K562 (cell line): ENCODE measurements at regions not wholly inside any gene's neighbourhood (a gene's known extent, or its start where the extent isn't known, plus 50 kb on each side); places are given as distances from the start of the nearest gene placed in this dataset.

Source experiments
- ATAC-seq: fragments of 200-7000 bp; cut with Tn5 transposase; 3 replicates; pipeline ENCODE4 v1.9.1; 2020; ENCODE audit warnings: moderate library complexity
- BruUV-seq: library from RNA; stranded (reverse); fragments of 400-500 nt; replicated peaks from 2 replicates; lab custom pipeline; 2021; lab: Mats Ljungman, UMichigan
- CTCF ChIA-PET: fragments of 300-600 bp; formaldehyde crosslinking; extraction: SDS; loops from one replicate; lab custom pipeline; 2021; ENCODE audit warnings: low intra/inter-chr PET ratio; lab: Yijun Ruan, JAX
- POLR2A ChIA-PET: fragments of 300-600, 350-650 bp; sonication (Branson Sonifier 250); formaldehyde crosslinking; extraction: SDS; loops from one replicate; lab custom pipeline; 2021; ENCODE audit warnings: antibody characterized with exemption, inconsistent platforms; lab: Yijun Ruan, JAX
- DNase-seq, 4 experiments: peaks; one replicate each; pipeline versions ENCODE4 v3.0.0 to v3.0.0-alpha.2; 2011 to 2018; ENCODE audit warnings: low spot score in 3 of 4, mixed read lengths in 3 of 4; ENCODE audit errors: extremely low read depth in 1 of 4
- FAIRE-seq: peaks from 2 replicates; lab custom pipeline; 2011; peaks lifted over from hg19 to GRCh38; lab: Jason Lieb, UNC
- H2AFZ ChIP-seq: 2 replicates; pipeline ENCODE4 v1.6.0; 2011; ENCODE audit warnings: low read depth, low read length, control low read depth, inconsistent platforms
- H3K27ac ChIP-seq: fragments of 200-600 bp; 3 replicates; pipeline ENCODE4 v1.8.0; 2011; ENCODE audit warnings: low read depth, mild to moderate bottlenecking, control low read depth, inconsistent platforms, low read length, moderate library complexity, mixed read lengths; ENCODE audit errors: extremely low read depth
- H3K27me3 ChIP-seq, 2 experiments: fragments of 300-600 bp in 1 of 2; 2 replicates in 1 of 2; 3 replicates in 1 of 2; pipeline versions ENCODE4 v1.6.0 to v1.8.0; 2011; ENCODE audit warnings: inconsistent platforms in 2 of 2, low read length in 2 of 2, mild to moderate bottlenecking in 1 of 2, mixed read lengths in 1 of 2, moderate library complexity in 1 of 2; ENCODE audit not compliant: control insufficient read depth in 2 of 2, insufficient read depth in 2 of 2
- H3K36me3 ChIP-seq: fragments of 300-600 bp; 3 replicates; pipeline ENCODE4 v1.8.0; 2011; ENCODE audit warnings: mild to moderate bottlenecking, low read length, inconsistent platforms; ENCODE audit not compliant: control insufficient read depth, insufficient read depth
- H3K4me1 ChIP-seq, 2 experiments: fragments of 200-600 bp in 1 of 2; replicated peaks in 1 of 2; 2 replicates in 1 of 2; 3 replicates in 1 of 2; pipeline versions ENCODE4 v1.5.1 to v1.8.0; 2011; ENCODE audit warnings: inconsistent platforms in 2 of 2, low read length in 2 of 2, mild to moderate bottlenecking in 1 of 2, mixed read lengths in 1 of 2, moderate library complexity in 1 of 2; ENCODE audit not compliant: control insufficient read depth in 2 of 2, insufficient read depth in 2 of 2
- H3K4me2 ChIP-seq: 2 replicates; pipeline ENCODE4 v1.6.1; 2011; ENCODE audit warnings: low read length, control low read depth, inconsistent platforms, mixed read lengths; ENCODE audit not compliant: insufficient read depth
- H3K4me3 ChIP-seq: fragments of 200-600 bp; sonication (generic), shearing (Covaris generic); 2 replicates; pipeline ENCODE4 v1.5.1; 2016; ENCODE audit warnings: control low read depth, inconsistent platforms
- H3K79me2 ChIP-seq: fragments of 200-600 bp; 3 replicates; pipeline ENCODE4 v1.8.0; 2011; ENCODE audit warnings: low read length, inconsistent platforms; ENCODE audit not compliant: control insufficient read depth, insufficient read depth
- H3K9ac ChIP-seq, 2 experiments: 2 replicates each; pipeline versions ENCODE4 v1.6.0 to v1.6.1; 2011; ENCODE audit warnings: low read depth in 2 of 2, low read length in 2 of 2, control low read depth in 1 of 2, inconsistent platforms in 1 of 2, mild to moderate bottlenecking in 1 of 2, mixed read lengths in 1 of 2; ENCODE audit not compliant: insufficient read depth in 1 of 2
- H3K9me1 ChIP-seq: one replicate; pipeline ENCODE4 v1.6.0; 2011; ENCODE audit warnings: inconsistent platforms, mild to moderate bottlenecking, low read length, moderate library complexity; ENCODE audit not compliant: control insufficient read depth, insufficient read depth
- H3K9me3 ChIP-seq: replicated peaks from 2 replicates; pipeline ENCODE4 v1.5.1; 2011; ENCODE audit warnings: low read depth, low read length, inconsistent platforms; ENCODE audit not compliant: control insufficient read depth, insufficient read depth
- H4K20me1 ChIP-seq: replicated peaks from 2 replicates; pipeline ENCODE4 v1.6.1; 2011; ENCODE audit warnings: low read length, inconsistent platforms, mixed read lengths; ENCODE audit not compliant: control insufficient read depth, insufficient read depth
- CBX5 ChIP-seq: IDR thresholded peaks from 2 replicates; pipeline ENCODE4 v1.6.1; 2014; ENCODE audit warnings: low read depth, borderline replicate concordance
- DNMT1 ChIP-seq: fragments of 450-650 bp; IDR thresholded peaks from 2 replicates; pipeline ENCODE4 v1.6.1; 2016; ENCODE audit warnings: antibody characterized with exemption, mild to moderate bottlenecking
- MEF2A ChIP-seq: IDR thresholded peaks from 2 replicates; pipeline ENCODE4 v1.6.1; 2011; ENCODE audit warnings: low read depth, mild to moderate bottlenecking, low read length, moderate library complexity; ENCODE audit not compliant: control insufficient read depth
- NFXL1 ChIP-seq: fragments of 450-650 bp; formaldehyde crosslinking; IDR thresholded peaks from 2 replicates; pipeline ENCODE4 v1.4.0; 2021; ENCODE audit warnings: mild to moderate bottlenecking
- TBP ChIP-seq: optimal IDR thresholded peaks from 2 replicates; pipeline ENCODE3; 2011; ENCODE audit warnings: low read depth, low read length, improper control_type of control experiment
- ZNF143 ChIP-seq: sonication (generic); formaldehyde crosslinking; IDR thresholded peaks from 2 replicates; pipeline ENCODE4 v1.9.0; 2022; ENCODE audit warnings: mild to moderate bottlenecking, missing genetic modification reagents
- WGBS: fragments of 100-300 bp; shearing (Covaris generic); methylation state at CpG from one replicate; pipeline ENCODE4 v1.1.6; 2016; ENCODE audit warnings: low coverage, mixed read lengths; ENCODE audit not compliant: insufficient coverage; ENCODE audit errors: missing lambda C conversion rate; 5-methylcytosine and 5-hydroxymethylcytosine counted together
- in situ Hi-C: fragments of 300-500 bp; cut with MboI; formaldehyde crosslinking; loops from 4 replicates; pipeline ENCODE4 v1.15.0; 2018; ENCODE audit warnings: inconsistent platforms, mixed read lengths
- intact Hi-C: fragments of 100-400 bp; cut with micrococcal nuclease; formaldehyde crosslinking; loops from 2 replicates; pipeline ENCODE4 v1.14.2; 2022
- TF ChIP-seq, protein P1 (sequence below): fragments of 450-650 bp; IDR thresholded peaks from 2 replicates; pipeline ENCODE4 v1.6.1; 2014; ENCODE audit warnings: low read depth, mild to moderate bottlenecking, moderate library complexity, borderline replicate concordance

GRCh38 chr13:61760102-61760501 is 344.5 kb upstream of the PCDH20 start:
- Histone ChIP-seq H3K9me3 (no peaks in the 10 kb centered on the region), H3K36me3 (no peaks in the 10 kb centered on the region), H3K4me3 (no peak overlapping the region), H4K20me1 (no peaks in the 10 kb centered on the region), H3K27ac (no peak overlapping the region), H3K4me2 (no peak overlapping the region), H3K27me3 (no peaks in the 10 kb centered on the region), H3K9me1 (no peaks in the 10 kb centered on the region), H3K9ac (no peak overlapping the region), H2AFZ (no peak overlapping the region), H3K4me1 (no peaks in the 10 kb centered on the region), H3K79me2 (no peaks in the 10 kb centered on the region)
- no TSS peak for BruUV-seq
- intact Hi-C loops, result no loop called here
- POLR2A ChIA-PET, result no interaction called here
- no peak for ATAC-seq
- TF ChIP-seq NFXL1 (CRISPR knock-in tag), result no peak
- no peak for TF ChIP-seq MEF2A
- TF ChIP-seq CBX5, result no peak
- no peak for TF ChIP-seq DNMT1
- TF ChIP-seq ZNF143 (CRISPR knock-in tag), result no peak
- TF ChIP-seq, protein P1, sequence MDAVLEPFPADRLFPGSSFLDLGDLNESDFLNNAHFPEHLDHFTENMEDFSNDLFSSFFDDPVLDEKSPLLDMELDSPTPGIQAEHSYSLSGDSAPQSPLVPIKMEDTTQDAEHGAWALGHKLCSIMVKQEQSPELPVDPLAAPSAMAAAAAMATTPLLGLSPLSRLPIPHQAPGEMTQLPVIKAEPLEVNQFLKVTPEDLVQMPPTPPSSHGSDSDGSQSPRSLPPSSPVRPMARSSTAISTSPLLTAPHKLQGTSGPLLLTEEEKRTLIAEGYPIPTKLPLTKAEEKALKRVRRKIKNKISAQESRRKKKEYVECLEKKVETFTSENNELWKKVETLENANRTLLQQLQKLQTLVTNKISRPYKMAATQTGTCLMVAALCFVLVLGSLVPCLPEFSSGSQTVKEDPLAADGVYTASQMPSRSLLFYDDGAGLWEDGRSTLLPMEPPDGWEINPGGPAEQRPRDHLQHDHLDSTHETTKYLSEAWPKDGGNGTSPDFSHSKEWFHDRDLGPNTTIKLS, result no peak
- no peak for TF ChIP-seq TBP
- FAIRE-seq, result no peak
- 0% methylated on average over 3 of the region's 3 CpGs for WGBS
- CTCF ChIA-PET, result no interaction called here
- DNase-seq, result no peak
- in situ Hi-C loops, result no loop called here
